Astrocyte (in vitro differentiated cells and primary cell): ENCODE measurements at regions not wholly inside any gene's neighbourhood (a gene's known extent, or its start where the extent isn't known, plus 50 kb on each side); places are given as distances from the start of the nearest gene placed in this dataset.

Experiments used
- CTCF ChIP-seq: IDR thresholded peaks from 2 replicates; pipeline ENCODE4 v1.5.1; 2011; ENCODE audit warnings: low read depth, mild to moderate bottlenecking, inconsistent platforms, low read length, moderate library complexity; ENCODE audit not compliant: insufficient read depth
- EZH2 ChIP-seq: IDR thresholded peaks from 2 replicates; pipeline ENCODE4 v1.6.1; 2012; ENCODE audit warnings: mild to moderate bottlenecking, low read length, inconsistent platforms; ENCODE audit not compliant: insufficient read depth

GRCh38 chr2:16257322-16258028 is 317.1 kb downstream of the MYCN start:
- TF ChIP-seq CTCF (no peak), EZH2 (no peak)
